Endodermal cell (in vitro differentiated cells): ENCODE measurements at regions not wholly inside any gene's neighbourhood (a gene's known extent, or its start where the extent isn't known, plus 50 kb on each side); places are given as distances from the start of the nearest gene placed in this dataset.

Source experiments
- DNase-seq: peaks from one replicate; pipeline ENCODE4 v3.0.0-alpha.2; 2017
- H3K27ac ChIP-seq: 2 replicates; pipeline ENCODE4 v1.5.1; 2013; ENCODE audit warnings: mild to moderate bottlenecking, low read depth, low read length, moderate library complexity
- H3K27me3 ChIP-seq: 2 replicates; pipeline ENCODE4 v1.6.1; 2013; ENCODE audit warnings: mild to moderate bottlenecking, low read length, moderate library complexity; ENCODE audit not compliant: insufficient read depth, control insufficient read depth, poor library complexity, severe bottlenecking
- H3K36me3 ChIP-seq: 2 replicates; pipeline ENCODE4 v1.7.0; 2013; ENCODE audit warnings: mild to moderate bottlenecking, low read length, moderate library complexity; ENCODE audit not compliant: control insufficient read depth, insufficient read depth
- H3K4me1 ChIP-seq: one replicate; pipeline ENCODE4 v1.7.0; 2013; ENCODE audit warnings: low read length; ENCODE audit not compliant: control insufficient read depth, insufficient read depth
- H3K4me3 ChIP-seq: 2 replicates; pipeline ENCODE4 v1.5.1; 2013; ENCODE audit warnings: mild to moderate bottlenecking, low read length, moderate library complexity
- H3K9ac ChIP-seq: 2 replicates; pipeline ENCODE4 v1.6.1; 2013; ENCODE audit warnings: mild to moderate bottlenecking, low read length, moderate library complexity; ENCODE audit not compliant: poor library complexity, severe bottlenecking; ENCODE audit errors: extremely low read depth
- H3K9me3 ChIP-seq: 2 replicates; pipeline ENCODE4 v1.6.1; 2013; ENCODE audit warnings: mild to moderate bottlenecking, low read length, moderate library complexity; ENCODE audit not compliant: control insufficient read depth
- H3K27ac Mint-ChIP-seq: 2 replicates; pipeline ENCODE4 v1.8.0; 2020; ENCODE audit warnings: mixed read lengths
- H3K27me3 Mint-ChIP-seq: 2 replicates; pipeline ENCODE4 v1.8.0; 2021; ENCODE audit warnings: mild to moderate bottlenecking, mixed read lengths; ENCODE audit not compliant: insufficient read depth
- H3K36me3 Mint-ChIP-seq: 2 replicates; pipeline ENCODE4 v1.8.0; 2020; ENCODE audit warnings: low read depth, mixed read lengths
- H3K4me1 Mint-ChIP-seq: 2 replicates; pipeline ENCODE4 v1.8.0; 2020; ENCODE audit warnings: mixed read lengths
- H3K4me3 Mint-ChIP-seq: 2 replicates; pipeline ENCODE4 v1.8.0; 2020; ENCODE audit warnings: mild to moderate bottlenecking, moderate library complexity, mixed read lengths
- H3K9me3 Mint-ChIP-seq: 2 replicates; pipeline ENCODE4 v1.8.0; 2020; ENCODE audit warnings: mild to moderate bottlenecking, mixed read lengths
- WGBS, 2 experiments: methylation state at CpG; one replicate each; pipeline versions ENCODE4 v1.1.5 to v1.1.7; 2013; ENCODE audit warnings: missing lambda C conversion rate in 2 of 2, mixed read lengths in 1 of 2; ENCODE audit not compliant: insufficient coverage in 1 of 2, insufficient read length in 1 of 2; 5-methylcytosine and 5-hydroxymethylcytosine counted together
- TF ChIP-seq, protein P1 (sequence below): fragments of 200-600 bp; sonication (generic); conservative IDR thresholded peaks from 2 replicates; pipeline ENCODE4 v1.5.0; 2021; ENCODE audit warnings: antibody characterized with exemption, mild to moderate bottlenecking

DNA sequence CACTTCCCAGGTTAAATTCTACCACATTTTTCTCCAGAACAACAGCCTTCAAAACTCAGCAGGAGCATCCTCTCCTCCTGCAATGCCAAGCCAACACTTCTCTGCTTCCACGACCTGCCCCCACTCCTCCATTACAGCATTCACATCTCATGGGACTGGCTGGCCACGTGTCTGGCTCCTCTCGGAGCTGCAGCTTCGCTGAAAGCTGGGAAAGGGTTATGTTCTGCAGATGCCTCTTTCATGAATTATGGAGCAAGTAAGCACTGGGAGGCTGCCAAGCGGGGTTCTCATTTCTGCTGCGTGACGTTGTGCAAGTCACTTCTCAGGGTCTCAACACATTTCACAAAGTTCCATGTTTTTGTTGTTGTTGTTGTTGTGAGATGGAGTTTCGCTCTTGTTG lies 142.2 kb upstream of the RFLNA start:
- 85 to 100% methylated on average over 4 to 8 of the region's 8 CpGs for WGBS, 2 experiments
- no peaks in the 10 kb centered on the region for H3K27me3 ChIP-seq
- Mint-ChIP-seq H3K4me1 (peaks cover 7% of the 10 kb centered on the region), H3K4me3 (no peak overlapping the region), H3K27me3 (peaks cover 11% of the 10 kb centered on the region), H3K9me3 (peaks cover 29% of the 10 kb centered on the region), H3K27ac (no peak overlapping the region), H3K36me3 (peaks cover 4% of the 10 kb centered on the region)
- H3K27ac ChIP-seq: no peak overlapping the region
- H3K9me3 ChIP-seq: peaks cover 5% of the 10 kb centered on the region
- H3K9ac ChIP-seq: no peak overlapping the region
- no peak overlapping the region for H3K4me3 ChIP-seq
- TF ChIP-seq, protein P1, sequence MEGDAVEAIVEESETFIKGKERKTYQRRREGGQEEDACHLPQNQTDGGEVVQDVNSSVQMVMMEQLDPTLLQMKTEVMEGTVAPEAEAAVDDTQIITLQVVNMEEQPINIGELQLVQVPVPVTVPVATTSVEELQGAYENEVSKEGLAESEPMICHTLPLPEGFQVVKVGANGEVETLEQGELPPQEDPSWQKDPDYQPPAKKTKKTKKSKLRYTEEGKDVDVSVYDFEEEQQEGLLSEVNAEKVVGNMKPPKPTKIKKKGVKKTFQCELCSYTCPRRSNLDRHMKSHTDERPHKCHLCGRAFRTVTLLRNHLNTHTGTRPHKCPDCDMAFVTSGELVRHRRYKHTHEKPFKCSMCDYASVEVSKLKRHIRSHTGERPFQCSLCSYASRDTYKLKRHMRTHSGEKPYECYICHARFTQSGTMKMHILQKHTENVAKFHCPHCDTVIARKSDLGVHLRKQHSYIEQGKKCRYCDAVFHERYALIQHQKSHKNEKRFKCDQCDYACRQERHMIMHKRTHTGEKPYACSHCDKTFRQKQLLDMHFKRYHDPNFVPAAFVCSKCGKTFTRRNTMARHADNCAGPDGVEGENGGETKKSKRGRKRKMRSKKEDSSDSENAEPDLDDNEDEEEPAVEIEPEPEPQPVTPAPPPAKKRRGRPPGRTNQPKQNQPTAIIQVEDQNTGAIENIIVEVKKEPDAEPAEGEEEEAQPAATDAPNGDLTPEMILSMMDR: no peak
- H3K4me1 ChIP-seq: no peaks in the 10 kb centered on the region
- DNase-seq: no peak
- H3K36me3 ChIP-seq: no peaks in the 10 kb centered on the region

DNA sequence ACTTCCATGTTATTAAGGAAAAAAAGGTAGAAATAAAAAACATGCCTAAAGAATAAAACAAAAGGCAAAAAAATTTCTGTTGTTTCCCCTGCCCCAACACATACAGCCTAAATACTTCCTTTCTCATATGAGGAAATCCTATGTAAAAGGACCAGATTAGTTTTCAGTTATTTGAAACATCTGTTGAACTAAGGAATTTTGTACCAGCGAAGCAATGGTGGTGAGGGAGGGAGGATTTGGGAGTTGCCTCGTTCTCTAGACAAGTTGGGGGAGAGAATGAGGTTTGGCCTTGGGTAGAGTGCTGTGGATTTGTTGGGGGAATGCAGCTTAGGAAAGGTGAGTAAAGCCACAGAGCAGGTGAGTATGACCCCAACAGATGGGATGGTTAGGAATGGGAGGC lies 141.5 kb upstream of the RFLNA start:
- peaks cover 11% of the 10 kb centered on the region for H3K27me3 Mint-ChIP-seq
- Histone ChIP-seq H3K27ac (no peak overlapping the region), H3K36me3 (no peaks in the 10 kb centered on the region), H3K9me3 (peaks cover 5% of the 10 kb centered on the region), H3K4me3 (no peak overlapping the region), H3K27me3 (no peaks in the 10 kb centered on the region), H3K4me1 (no peaks in the 10 kb centered on the region), H3K9ac (no peak overlapping the region)
- 90 to 92% methylated on average over 2 of the region's 2 CpGs for WGBS, 2 experiments
- peaks cover 29% of the 10 kb centered on the region for H3K9me3 Mint-ChIP-seq
- H3K36me3 Mint-ChIP-seq: peaks cover 4% of the 10 kb centered on the region
- TF ChIP-seq, protein P1: no peak
- H3K4me1 Mint-ChIP-seq: peaks cover 10% of the 10 kb centered on the region
- DNase-seq: no peak
- H3K4me3 Mint-ChIP-seq: no peak overlapping the region
- H3K27ac Mint-ChIP-seq: no peak overlapping the region

DNA sequence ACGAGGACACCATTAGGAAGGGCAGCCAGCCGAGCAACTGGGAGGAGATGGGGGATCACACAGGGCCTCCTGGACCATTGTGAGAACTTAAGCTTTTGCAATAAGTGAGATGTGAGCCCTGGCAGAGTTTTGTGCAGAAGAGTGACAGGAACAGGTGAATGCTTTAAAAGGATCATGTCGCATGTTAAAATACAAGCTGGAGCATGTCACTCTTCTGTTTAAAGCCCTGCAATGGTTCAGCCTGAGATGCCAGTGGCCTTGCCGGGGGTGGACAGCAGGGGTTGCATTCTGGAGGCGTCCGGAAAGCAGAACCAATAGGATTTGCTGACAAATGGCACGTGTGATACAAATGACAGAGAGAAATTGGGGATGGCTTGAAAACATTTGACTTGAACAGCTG lies 137.5 kb upstream of the RFLNA start:
- no peaks in the 10 kb centered on the region for H3K4me1 ChIP-seq
- Mint-ChIP-seq H3K27me3 (peaks cover 3% of the 10 kb centered on the region), H3K9me3 (peaks cover 6% of the 10 kb centered on the region), H3K4me1 (peaks cover 15% of the 10 kb centered on the region), H3K36me3 (no peaks in the 10 kb centered on the region), H3K4me3 (no peak overlapping the region), H3K27ac (no peak overlapping the region)
- TF ChIP-seq, protein P1: no peak
- no peak overlapping the region for H3K4me3 ChIP-seq
- H3K36me3 ChIP-seq: no peaks in the 10 kb centered on the region
- H3K27me3 ChIP-seq: no peaks in the 10 kb centered on the region
- no peak for DNase-seq
- 76 to 82% methylated on average over 7 of the region's 7 CpGs for WGBS, 2 experiments
- no peak overlapping the region for H3K9ac ChIP-seq
- H3K9me3 ChIP-seq: peaks cover 3% of the 10 kb centered on the region
- H3K27ac ChIP-seq: no peak overlapping the region
